OCI-LY7 (cell line): ENCODE measurements at regions not wholly inside any gene's neighbourhood (a gene's known extent, or its start where the extent isn't known, plus 50 kb on each side); places are given as distances from the start of the nearest gene placed in this dataset.

Source experiments
- BruUV-seq: library from RNA; stranded (reverse); fragments of 400-500 nt; replicated peaks from 2 replicates; lab custom pipeline; 2021; lab: Mats Ljungman, UMichigan
- CTCF ChIA-PET: fragments of 300-600 bp; sonication (Branson Sonifier 250); formaldehyde crosslinking; loops from one replicate; lab custom pipeline; 2022; ENCODE audit warnings: antibody characterized with exemption; ENCODE audit not compliant: unreplicated experiment; lab: Charles Lee
- POLR2A ChIA-PET: fragments of 300-600 bp; sonication (Branson Sonifier 250); formaldehyde crosslinking; loops from one replicate; lab custom pipeline; 2022; ENCODE audit warnings: antibody characterized with exemption; lab: Charles Lee
- DNase-seq: peaks from one replicate; pipeline ENCODE4 v3.0.0-alpha.2; 2015; ENCODE audit warnings: low spot score
- H2AFZ ChIP-seq: fragments of 200-600 bp; sonication (generic), shearing (Covaris generic); 2 replicates; pipeline ENCODE4 v1.6.1; 2014; ENCODE audit warnings: mild to moderate bottlenecking, antibody characterized with exemption, low read length, moderate library complexity
- H3K27ac ChIP-seq: fragments of 200-600 bp; sonication (generic); 2 replicates; pipeline ENCODE4 v1.5.1; 2014; ENCODE audit warnings: mixed run types, low read depth, mild to moderate bottlenecking, moderate library complexity, low read length, inconsistent platforms; ENCODE audit not compliant: poor library complexity, severe bottlenecking
- H3K36me3 ChIP-seq: fragments of 200-600 bp; sonication (generic); 2 replicates; pipeline ENCODE4 v1.6.1; 2014; ENCODE audit warnings: mild to moderate bottlenecking, antibody characterized with exemption, low read length, moderate library complexity, mixed read lengths; ENCODE audit not compliant: insufficient read depth
- H3K4me1 ChIP-seq: fragments of 200-600 bp; sonication (generic); 2 replicates; pipeline ENCODE4 v1.5.1; 2014; ENCODE audit warnings: mild to moderate bottlenecking, low read length; ENCODE audit not compliant: insufficient read depth, poor library complexity, severe bottlenecking
- H3K4me2 ChIP-seq: fragments of 200-600 bp; sonication (generic); 2 replicates; pipeline ENCODE4 v1.6.1; 2014; ENCODE audit warnings: mild to moderate bottlenecking, low read length
- H3K4me3 ChIP-seq: fragments of 200-600 bp; sonication (generic); 2 replicates; pipeline ENCODE4 v1.5.1; 2014; ENCODE audit warnings: mild to moderate bottlenecking, low read depth, low read length; ENCODE audit not compliant: poor library complexity, severe bottlenecking
- H3K79me2 ChIP-seq: fragments of 200-600 bp; sonication (generic); 2 replicates; pipeline ENCODE4 v1.6.1; 2016; ENCODE audit warnings: low read depth, mild to moderate bottlenecking, low read length, moderate library complexity, mixed read lengths; ENCODE audit not compliant: insufficient read depth
- H3K9me2 ChIP-seq: fragments of 200-600 bp; sonication (generic); 2 replicates; pipeline ENCODE4 v1.6.1; 2016; ENCODE audit warnings: mild to moderate bottlenecking, low read length, mixed read lengths; ENCODE audit not compliant: insufficient read depth
- H3K9me3 ChIP-seq: fragments of 200-600 bp; sonication (generic); 2 replicates; pipeline ENCODE4 v1.6.1; 2014; ENCODE audit warnings: mild to moderate bottlenecking, mixed run types, low read length, mixed read lengths
- H4K20me1 ChIP-seq: fragments of 200-600 bp; sonication (generic); 2 replicates; pipeline ENCODE4 v1.6.1; 2014; ENCODE audit warnings: mild to moderate bottlenecking, antibody characterized with exemption, low read length, moderate library complexity, mixed read lengths; ENCODE audit not compliant: insufficient read depth
- EZH2phosphoT487 ChIP-seq: fragments of 200-600 bp; sonication (generic); IDR thresholded peaks from 2 replicates; pipeline ENCODE4 v1.6.1; 2018; ENCODE audit warnings: low read depth, borderline replicate concordance, mild to moderate bottlenecking, mixed run types, antibody characterized with exemption, low read length, moderate library complexity, mixed read lengths
- intact Hi-C: fragments of 100-400 bp; cut with micrococcal nuclease; formaldehyde crosslinking; loops from one replicate; pipeline ENCODE4 v1.10.0; 2022; ENCODE audit not compliant: unreplicated experiment
- TF ChIP-seq, protein P1 (sequence below): fragments of 200-600 bp; sonication (generic); conservative IDR thresholded peaks from 2 replicates; pipeline ENCODE4 v1.5.1; 2014; ENCODE audit warnings: mild to moderate bottlenecking, antibody characterized with exemption, low read length, moderate library complexity, mixed read lengths

DNA sequence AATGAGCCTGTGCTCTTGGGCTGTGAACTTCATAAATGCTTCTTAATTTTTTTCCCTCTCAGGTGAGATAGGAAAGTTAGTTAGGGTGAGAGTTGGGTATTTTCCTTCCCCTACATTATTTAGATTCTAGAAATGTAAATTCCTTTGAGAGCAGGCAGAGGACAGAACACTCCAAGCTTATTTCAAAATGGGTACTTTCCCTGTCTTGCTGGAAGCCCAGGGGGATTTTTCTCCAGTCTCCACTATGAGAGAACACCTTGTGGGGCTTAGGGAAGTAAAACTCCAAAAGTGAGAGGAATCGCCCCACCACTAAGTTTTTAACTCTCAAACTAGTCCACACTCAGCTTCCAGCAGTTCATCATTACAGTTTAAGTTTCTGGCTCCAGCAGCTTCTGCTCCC is 253.2 kb upstream of the CTAGE1 start:
- Histone ChIP-seq H4K20me1 (no peaks in the 10 kb centered on the region), H3K36me3 (no peaks in the 10 kb centered on the region), H3K27ac (no peak overlapping the region), H3K4me2 (no peak overlapping the region), H3K4me3 (no peak overlapping the region), H3K79me2 (no peaks in the 10 kb centered on the region), H3K9me2 (no peaks in the 10 kb centered on the region), H2AFZ (no peak overlapping the region), H3K9me3 (no peaks in the 10 kb centered on the region), H3K4me1 (no peaks in the 10 kb centered on the region)
- ChIA-PET POLR2A (interaction anchor here (0.7 kb wide), 1 partner anchor 209 kb away, joined by 3 read pairs; no protein-coding TSS in a partner anchor), CTCF (no interaction called here)
- TF ChIP-seq, protein P1, sequence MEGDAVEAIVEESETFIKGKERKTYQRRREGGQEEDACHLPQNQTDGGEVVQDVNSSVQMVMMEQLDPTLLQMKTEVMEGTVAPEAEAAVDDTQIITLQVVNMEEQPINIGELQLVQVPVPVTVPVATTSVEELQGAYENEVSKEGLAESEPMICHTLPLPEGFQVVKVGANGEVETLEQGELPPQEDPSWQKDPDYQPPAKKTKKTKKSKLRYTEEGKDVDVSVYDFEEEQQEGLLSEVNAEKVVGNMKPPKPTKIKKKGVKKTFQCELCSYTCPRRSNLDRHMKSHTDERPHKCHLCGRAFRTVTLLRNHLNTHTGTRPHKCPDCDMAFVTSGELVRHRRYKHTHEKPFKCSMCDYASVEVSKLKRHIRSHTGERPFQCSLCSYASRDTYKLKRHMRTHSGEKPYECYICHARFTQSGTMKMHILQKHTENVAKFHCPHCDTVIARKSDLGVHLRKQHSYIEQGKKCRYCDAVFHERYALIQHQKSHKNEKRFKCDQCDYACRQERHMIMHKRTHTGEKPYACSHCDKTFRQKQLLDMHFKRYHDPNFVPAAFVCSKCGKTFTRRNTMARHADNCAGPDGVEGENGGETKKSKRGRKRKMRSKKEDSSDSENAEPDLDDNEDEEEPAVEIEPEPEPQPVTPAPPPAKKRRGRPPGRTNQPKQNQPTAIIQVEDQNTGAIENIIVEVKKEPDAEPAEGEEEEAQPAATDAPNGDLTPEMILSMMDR: no peak
- TF ChIP-seq EZH2phosphoT487: no peak
- no peak for DNase-seq
- no TSS peak for BruUV-seq
- intact Hi-C loops: no loop called here

DNA sequence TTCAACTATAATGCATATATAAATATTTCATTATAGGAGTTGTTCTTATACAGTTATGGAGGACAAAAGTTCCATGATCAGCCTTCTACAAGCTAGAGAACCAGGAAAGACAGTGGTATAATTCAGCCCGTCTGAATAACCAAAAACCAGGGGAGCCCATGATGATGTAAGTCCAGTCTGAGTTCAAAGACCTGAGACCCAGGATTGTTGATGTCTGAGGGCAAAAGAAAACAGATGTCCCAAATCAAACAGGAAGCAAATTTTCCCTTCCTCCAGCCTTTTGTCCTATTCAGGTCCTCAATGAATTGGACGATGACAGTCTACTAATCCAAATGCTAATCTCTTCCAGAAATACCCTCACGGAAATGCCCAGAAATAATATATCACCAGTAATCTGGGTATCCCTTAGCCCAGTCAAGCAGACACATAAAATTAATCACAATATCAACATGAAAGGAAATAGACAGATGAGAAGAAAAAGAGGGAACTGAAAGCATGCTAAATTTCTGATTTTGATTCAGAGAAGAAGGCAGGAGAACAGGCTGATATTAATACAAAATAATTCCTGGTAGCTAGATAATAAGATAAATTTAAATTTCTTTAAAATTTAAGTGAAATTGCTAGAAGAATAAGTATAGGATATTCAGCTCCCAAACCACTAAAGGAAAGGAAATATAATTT is 255.6 kb upstream of the CTAGE1 start:
- Histone ChIP-seq H3K4me1 (no peaks in the 10 kb centered on the region), H3K9me2 (no peaks in the 10 kb centered on the region), H2AFZ (no peak overlapping the region), H3K79me2 (no peaks in the 10 kb centered on the region), H3K9me3 (no peaks in the 10 kb centered on the region), H3K4me3 (no peak overlapping the region), H4K20me1 (no peaks in the 10 kb centered on the region), H3K4me2 (no peak overlapping the region), H3K36me3 (no peaks in the 10 kb centered on the region), H3K27ac (no peak overlapping the region)
- intact Hi-C loops: no loop called here
- CTCF ChIA-PET: interaction anchor here (0.7 kb wide), 1 partner anchor 23 kb away, joined by 3 read pairs; no protein-coding TSS in a partner anchor
- POLR2A ChIA-PET: interaction anchor here (0.7 kb wide), 1 partner anchor 17 kb away, joined by 3 read pairs; no protein-coding TSS in a partner anchor
- BruUV-seq: no TSS peak
- no peak for TF ChIP-seq EZH2phosphoT487
- TF ChIP-seq, protein P1: no peak
- no peak for DNase-seq

DNA sequence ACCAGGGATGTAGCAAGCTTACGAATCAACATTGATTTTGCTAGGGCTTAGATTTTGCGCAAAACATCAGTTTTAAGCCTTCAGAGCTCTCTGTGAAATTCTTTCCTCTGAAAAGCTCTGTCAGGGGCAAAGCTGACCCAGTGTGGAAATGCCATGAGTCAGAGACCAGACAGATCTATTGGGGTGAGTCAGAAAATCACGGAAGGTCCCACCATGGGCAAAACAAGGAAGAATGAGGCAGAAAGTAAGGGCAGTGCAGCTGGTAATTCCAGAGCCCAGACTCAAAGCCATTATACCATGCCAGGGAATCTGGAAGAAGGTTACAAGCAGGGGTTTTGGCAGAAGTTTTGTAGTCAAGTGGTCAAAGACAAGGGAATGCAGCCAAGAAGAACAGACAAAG is 256.6 kb upstream of the CTAGE1 start:
- TF ChIP-seq, protein P1: no peak
- no peak for TF ChIP-seq EZH2phosphoT487
- H3K27ac ChIP-seq: no peak overlapping the region
- POLR2A ChIA-PET: no interaction called here
- CTCF ChIA-PET: no interaction called here
- H4K20me1 ChIP-seq: no peaks in the 10 kb centered on the region
- no peaks in the 10 kb centered on the region for H3K9me2 ChIP-seq
- H3K4me1 ChIP-seq: no peaks in the 10 kb centered on the region
- no peaks in the 10 kb centered on the region for H3K79me2 ChIP-seq
- no peak for DNase-seq
- no peaks in the 10 kb centered on the region for H3K9me3 ChIP-seq
- H3K4me2 ChIP-seq: no peak overlapping the region
- H3K4me3 ChIP-seq: no peak overlapping the region
- BruUV-seq: no TSS peak
- intact Hi-C loops: no loop called here
- no peaks in the 10 kb centered on the region for H3K36me3 ChIP-seq
- H2AFZ ChIP-seq: no peak overlapping the region
